ENCODE measurements at regions not wholly inside any gene's neighbourhood (a gene's known extent, or its start where the extent isn't known, plus 50 kb on each side); places are given as distances from the start of the nearest gene placed in this dataset.

- Histone ChIP-seq H3K4me3 (ENCODE audit: low read depth in 1 of 3, low read length in 3 of 3) (no peak overlapping the region), H3K9me3 (ENCODE audit: control insufficient read depth in 4 of 4, low read length in 3 of 4) (no peaks in the 10 kb centered on the region), H3K27ac (ENCODE audit: low read depth in 1 of 2, low read length in 2 of 2) (no peak overlapping the region), H3K36me3 (ENCODE audit: control insufficient read depth in 4 of 4, insufficient read depth in 3 of 4, low read depth in 1 of 4, low read length in 3 of 4) (no peaks in the 10 kb centered on the region), H3K4me1 (ENCODE audit: control insufficient read depth in 4 of 4, insufficient read depth in 4 of 4, low read length in 3 of 4) (no peaks in the 10 kb centered on the region), H3K9ac (ENCODE audit: low read depth in 1 of 2, low read length in 2 of 2) (no peak overlapping the region), H3K27me3 (ENCODE audit: control insufficient read depth in 4 of 4, insufficient read depth in 4 of 4, low read length in 3 of 4) (no peaks in the 10 kb centered on the region)
- 52% methylated on average over 2 of the region's 2 CpGs for WGBS
- TF ChIP-seq SP1 (IDR thresholded peaks at IDR 0.05) (no peak), ATF3 (IDR thresholded peaks at IDR 0.05) (no peak), HNF4A (conservative IDR thresholded peaks at IDR 0.05) (no peak), FOXA2 (IDR thresholded peaks at IDR 0.05) (no peak), YY1 (IDR thresholded peaks at IDR 0.05) (no peak), RXRA (IDR thresholded peaks at IDR 0.05) (no peak), MAX (IDR thresholded peaks at IDR 0.05) (no peak), GABPA (IDR thresholded peaks at IDR 0.05 in 1 of 2, conservative IDR thresholded peaks at IDR 0.05 in 1 of 2) (no peak), NR2F2 (IDR thresholded peaks at IDR 0.05) (no peak), CTCF (IDR thresholded peaks at IDR 0.05; ENCODE audit: low read depth, low read length, missing input control) (no peak), ZBTB33 (IDR thresholded peaks at IDR 0.05) (no peak), HNF4G (IDR thresholded peaks at IDR 0.05) (no peak), REST (IDR thresholded peaks at IDR 0.05) (no peak), RAD21 (IDR thresholded peaks at IDR 0.05) (no peak), EGR1 (IDR thresholded peaks at IDR 0.05; ENCODE audit: low read depth in 2 of 2) (no peak), JUND (IDR thresholded peaks at IDR 0.05) (no peak), TAF1 (conservative IDR thresholded peaks at IDR 0.05) (no peak), FOXA1 (IDR thresholded peaks at IDR 0.05) (no peak)
- DNase-seq (ENCODE audit: low spot score), result no peak
Observed at GRCh38 chr9:115786321-115786720, 367.3 kb upstream of the PAPPA start.

Data from liver (tissue), 8 donors.